IMR-90 (cell line): ENCODE measurements at regions not wholly inside any gene's neighbourhood (a gene's known extent, or its start where the extent isn't known, plus 50 kb on each side); places are given as distances from the start of the nearest gene placed in this dataset.

Source experiments
- ATAC-seq: fragments of 200-7000 bp; cut with Tn5 transposase; 2 replicates; pipeline ENCODE4 v1.9.1; 2020; ENCODE audit warnings: low read depth, mild to moderate bottlenecking, moderate library complexity
- BruUV-seq: library from RNA; stranded (reverse); fragments of 400-500 nt; replicated peaks from 2 replicates; lab custom pipeline; 2021; lab: Mats Ljungman, UMichigan
- CTCF ChIA-PET: fragments of 300-600 bp; formaldehyde crosslinking; extraction: SDS; loops from one replicate; lab custom pipeline; 2021; ENCODE audit warnings: antibody characterized with exemption; lab: Yijun Ruan, JAX
- POLR2A ChIA-PET: fragments of 300-600 bp; sonication (Branson Sonifier 250); formaldehyde crosslinking; loops from one replicate; lab custom pipeline; 2022; ENCODE audit warnings: antibody characterized with exemption; ENCODE audit not compliant: unreplicated experiment; lab: Charles Lee
- DNase-seq: peaks from one replicate; pipeline ENCODE4 v3.0.0; 2013
- H2AFZ ChIP-seq: replicated peaks from 2 replicates; pipeline ENCODE3; 2013; ENCODE audit warnings: low read length, mild to moderate bottlenecking; ENCODE audit not compliant: poor library complexity
- H2AK5ac ChIP-seq: 2 replicates; pipeline ENCODE4 v1.6.1; 2013; ENCODE audit warnings: low read depth, low read length, inconsistent platforms
- H2AK9ac ChIP-seq: replicated peaks from 2 replicates; pipeline ENCODE3; 2013; ENCODE audit warnings: mild to moderate bottlenecking, low read depth, low read length, moderate library complexity; ENCODE audit not compliant: poor library complexity
- H2BK120ac ChIP-seq: 2 replicates; pipeline ENCODE4 v1.6.1; 2013; ENCODE audit warnings: low read depth, low read length, inconsistent platforms
- H2BK15ac ChIP-seq: 3 replicates; pipeline ENCODE4 v1.6.1; 2013; ENCODE audit warnings: low read depth, low read length, inconsistent platforms
- H2BK20ac ChIP-seq: 2 replicates; pipeline ENCODE4 v1.6.1; 2013; ENCODE audit warnings: low read depth, mild to moderate bottlenecking, inconsistent platforms, low read length, moderate library complexity
- H2BK5ac ChIP-seq: 2 replicates; pipeline ENCODE4 v1.6.1; 2013; ENCODE audit warnings: mild to moderate bottlenecking, low read depth, low read length, inconsistent platforms; ENCODE audit not compliant: poor library complexity, severe bottlenecking
- H3K14ac ChIP-seq: replicated peaks from 2 replicates; pipeline ENCODE4 v1.6.1; 2013; ENCODE audit warnings: low read depth, low read length, inconsistent platforms
- H3K18ac ChIP-seq: 2 replicates; pipeline ENCODE4 v1.6.1; 2013; ENCODE audit warnings: low read depth, low read length, control low read depth
- H3K23ac ChIP-seq: 2 replicates; pipeline ENCODE4 v1.6.1; 2013; ENCODE audit warnings: low read depth, low read length, inconsistent platforms
- H3K27ac ChIP-seq: 2 replicates; pipeline ENCODE4 v1.5.1; 2013; ENCODE audit warnings: mild to moderate bottlenecking, control low read depth, low read length; ENCODE audit not compliant: insufficient read depth
- H3K27me3 ChIP-seq: 2 replicates; pipeline ENCODE4 v1.6.1; 2013; ENCODE audit warnings: low read length; ENCODE audit not compliant: control insufficient read depth, insufficient read depth
- H3K36me3 ChIP-seq: 2 replicates; pipeline ENCODE4 v1.6.1; 2013; ENCODE audit warnings: low read length, mixed read lengths; ENCODE audit not compliant: control insufficient read depth, insufficient read depth
- H3K4ac ChIP-seq: 2 replicates; pipeline ENCODE4 v1.6.1; 2013; ENCODE audit warnings: low read depth, low read length, inconsistent platforms
- H3K4me1 ChIP-seq: 2 replicates; pipeline ENCODE4 v1.6.1; 2013; ENCODE audit warnings: low read length, mixed read lengths; ENCODE audit not compliant: control insufficient read depth, insufficient read depth
- H3K4me2 ChIP-seq: 2 replicates; pipeline ENCODE4 v1.6.1; 2013; ENCODE audit warnings: low read depth, mild to moderate bottlenecking, control low read depth, low read length, moderate library complexity
- H3K4me3 ChIP-seq: 2 replicates; pipeline ENCODE4 v1.5.1; 2013; ENCODE audit warnings: low read depth, mild to moderate bottlenecking, control low read depth, low read length, moderate library complexity; ENCODE audit not compliant: insufficient read depth
- H3K56ac ChIP-seq: 2 replicates; pipeline ENCODE4 v1.6.1; 2013; ENCODE audit warnings: low read length, inconsistent platforms; ENCODE audit not compliant: insufficient read depth; ENCODE audit errors: extremely low read depth
- H3K79me1 ChIP-seq, 2 experiments: 2 replicates each; pipeline ENCODE4 v1.6.1; 2013; ENCODE audit warnings: low read length in 2 of 2, inconsistent platforms in 1 of 2, low read depth in 1 of 2
- H3K9ac ChIP-seq: 2 replicates; pipeline ENCODE4 v1.6.1; 2013; ENCODE audit warnings: low read depth, low read length, control low read depth
- H3K9me1 ChIP-seq: 2 replicates; pipeline ENCODE4 v1.6.1; 2013; ENCODE audit warnings: low read length, inconsistent platforms; ENCODE audit not compliant: insufficient read depth
- H3K9me3 ChIP-seq: 2 replicates; pipeline ENCODE4 v1.6.1; 2013; ENCODE audit warnings: low read length; ENCODE audit not compliant: control insufficient read depth, insufficient read depth
- H4K20me1 ChIP-seq: 2 replicates; pipeline ENCODE4 v1.6.1; 2013; ENCODE audit warnings: low read length, inconsistent platforms; ENCODE audit not compliant: insufficient read depth
- H4K5ac ChIP-seq: 2 replicates; pipeline ENCODE4 v1.6.1; 2013; ENCODE audit warnings: mild to moderate bottlenecking, low read depth, low read length, control low read depth
- H4K8ac ChIP-seq, 2 experiments: 2 replicates each; pipeline ENCODE4 v1.6.1; 2013; ENCODE audit warnings: low read depth in 2 of 2, low read length in 2 of 2, control low read depth in 1 of 2, inconsistent platforms in 1 of 2
- H4K91ac ChIP-seq: 2 replicates; pipeline ENCODE4 v1.6.1; 2013; ENCODE audit warnings: low read depth, low read length, inconsistent platforms; ENCODE audit not compliant: insufficient read depth
- BHLHE40 ChIP-seq: fragments of 150-350 bp; IDR thresholded peaks from 2 replicates; pipeline ENCODE4 v1.6.1; 2016; ENCODE audit warnings: mild to moderate bottlenecking, low read depth, low read length
- CTCF ChIP-seq: conservative IDR thresholded peaks from 2 replicates; pipeline ENCODE4 v1.5.1; 2012; ENCODE audit warnings: mild to moderate bottlenecking, low read depth, low read length, improper control_type of control experiment
- ELK1 ChIP-seq: fragments of 150-350 bp; IDR thresholded peaks from 2 replicates; pipeline ENCODE4 v1.6.1; 2016; ENCODE audit warnings: low read depth, mild to moderate bottlenecking, low read length, moderate library complexity, borderline replicate concordance
- FOS ChIP-seq: fragments of 150-350 bp; IDR thresholded peaks from 2 replicates; pipeline ENCODE4 v1.6.1; 2016; ENCODE audit warnings: low read depth, low read length
- MAFK ChIP-seq: IDR thresholded peaks from 2 replicates; pipeline ENCODE4 v1.6.1; 2012; ENCODE audit warnings: low read depth, low read length, improper control_type of control experiment
- MAZ ChIP-seq: IDR thresholded peaks from 2 replicates; pipeline ENCODE4 v1.6.1; 2012; ENCODE audit warnings: low read depth, mild to moderate bottlenecking, low read length, improper control_type of control experiment, moderate library complexity, borderline replicate concordance
- MXI1 ChIP-seq: IDR thresholded peaks from 2 replicates; pipeline ENCODE4 v1.6.1; 2012; ENCODE audit warnings: low read depth, mild to moderate bottlenecking, low read length, moderate library complexity, borderline replicate concordance
- POLR2A ChIP-seq: IDR thresholded peaks from 2 replicates; pipeline ENCODE4 v1.6.1; 2012; ENCODE audit warnings: mild to moderate bottlenecking, low read depth, low read length
- RCOR1 ChIP-seq: IDR thresholded peaks from 2 replicates; pipeline ENCODE4 v1.6.1; 2012; ENCODE audit warnings: mild to moderate bottlenecking, low read length, improper control_type of control experiment; ENCODE audit not compliant: insufficient replicate concordance
- RFX5 ChIP-seq: IDR thresholded peaks from 2 replicates; pipeline ENCODE4 v1.8.0; 2012; ENCODE audit warnings: low read depth, mild to moderate bottlenecking, low read length, moderate library complexity
- USF2 ChIP-seq: fragments of 150-350 bp; IDR thresholded peaks from 2 replicates; pipeline ENCODE4 v1.6.1; 2017; ENCODE audit warnings: mild to moderate bottlenecking, antibody characterized with exemption, low read length, low read depth
- WGBS, 2 experiments: methylation state at CpG; one replicate each; pipeline versions ENCODE4 v1.1.5 to v1.1.7; 2013; ENCODE audit warnings: missing lambda C conversion rate in 2 of 2; ENCODE audit not compliant: insufficient read length in 1 of 2; ENCODE audit errors: extremely low coverage in 2 of 2; 5-methylcytosine and 5-hydroxymethylcytosine counted together
- dilution Hi-C: fragments of 300-500 bp; cut with HindIII; formaldehyde crosslinking; loops from one replicate; pipeline ENCODE4 v1.14.3; 2018; ENCODE audit warnings: low sequenced_read_pairs; ENCODE audit not compliant: unreplicated experiment
- in situ Hi-C: fragments of 300-500 bp; cut with MboI; formaldehyde crosslinking; loops from 3 replicates; pipeline ENCODE4 v1.14.3; 2019; ENCODE audit warnings: low sequenced_read_pairs, inconsistent platforms, mixed read lengths
- intact Hi-C: fragments of 100-400 bp; cut with micrococcal nuclease; formaldehyde crosslinking; loops from 2 replicates; pipeline ENCODE4 v1.10.0; 2022

GRCh38 chr12:114759635-114760034 is 75.7 kb upstream of the TBX3 start:
- Histone ChIP-seq H4K91ac (no peak overlapping the region), H3K4me2 (no peak overlapping the region), H2BK120ac (no peak overlapping the region), H3K18ac (no peak overlapping the region), H3K79me1 (peaks cover 0 to 2% of the 10 kb centered on the region in 2 experiments; a peak in 1 of 4 replicates), H2BK15ac (no peak overlapping the region), H3K56ac (no peak overlapping the region), H3K9ac (no peak overlapping the region), H2BK5ac (no peak overlapping the region), H3K9me3 (no peaks in the 10 kb centered on the region), H3K9me1 (peaks cover 5% of the 10 kb centered on the region; the same call in 1 of the 2 replicates), H3K14ac (no peak overlapping the region), H3K23ac (no peak overlapping the region), H2AK9ac (no peak overlapping the region), H3K4me1 (peaks cover 6% of the 10 kb centered on the region), H4K8ac (no peak overlapping the region), H3K4me3 (no peak overlapping the region), H3K36me3 (no peaks in the 10 kb centered on the region), H2AFZ (no peak overlapping the region), H3K27ac (no peak overlapping the region), H4K20me1 (no peaks in the 10 kb centered on the region), H3K27me3 (no peaks in the 10 kb centered on the region), H3K4ac (no peak overlapping the region), H4K5ac (no peak overlapping the region), H2AK5ac (no peak overlapping the region; the same call in 1 of the 2 replicates), H2BK20ac (no peak overlapping the region)
- BruUV-seq, result no TSS peak
- CTCF ChIA-PET, result interaction anchor here (1.0 kb wide), 2 partner anchors 12 to 20 kb away, joined by 3 read pairs; no protein-coding TSS in a partner anchor
- DNase-seq (no peak), ATAC-seq (no peak)
- dilution Hi-C loops, result no loop called here
- WGBS, 2 experiments, result no CpG with 5 or more reads among the region's 11 CpGs
- no peak for TF ChIP-seq RCOR1
- TF ChIP-seq MXI1, result no peak
- no peak for TF ChIP-seq MAFK
- no peak for TF ChIP-seq RFX5
- TF ChIP-seq USF2, result no peak
- TF ChIP-seq CTCF, result no peak
- TF ChIP-seq BHLHE40, result no peak
- TF ChIP-seq FOS, result no peak
- no peak for TF ChIP-seq ELK1
- no peak for TF ChIP-seq MAZ
- no peak for TF ChIP-seq POLR2A
- in situ Hi-C loops, result loop anchor here (5.0 kb wide), 1 partner anchor 72 kb away; no protein-coding TSS in a partner anchor
- intact Hi-C loops, result loop anchor here (10.0 kb wide), 1 partner anchor 145 kb away; no protein-coding TSS in a partner anchor
- POLR2A ChIA-PET, result no interaction called here
